PC-9 (cell line): ENCODE measurements at regions not wholly inside any gene's neighbourhood (a gene's known extent, or its start where the extent isn't known, plus 50 kb on each side); places are given as distances from the start of the nearest gene placed in this dataset.

ENCODE experiments used
- BruUV-seq: library from RNA; stranded (reverse); fragments of 400-500 nt; replicated peaks from 2 replicates; lab custom pipeline; 2021; lab: Mats Ljungman, UMichigan
- CTCF ChIA-PET: fragments of 300-600 bp; sonication (Branson Sonifier 250); formaldehyde crosslinking; loops from one replicate; lab custom pipeline; 2022; ENCODE audit warnings: antibody characterized with exemption; lab: Charles Lee
- POLR2A ChIA-PET: fragments of 300-600 bp; sonication (Branson Sonifier 250); formaldehyde crosslinking; loops from one replicate; lab custom pipeline; 2022; ENCODE audit warnings: antibody characterized with exemption; ENCODE audit not compliant: unreplicated experiment; lab: Charles Lee
- DNase-seq, 2 experiments: peaks; one replicate each; pipeline versions ENCODE4 v3.0.0 to v3.0.0-alpha.2; 2015 to 2022; ENCODE audit warnings: mixed read lengths in 1 of 2
- H2AFZ ChIP-seq: fragments of 200-600 bp; sonication (generic); 2 replicates; pipeline ENCODE4 v1.8.1; 2017; ENCODE audit warnings: antibody characterized with exemption
- H3F3A ChIP-seq: fragments of 200-600 bp; sonication (generic); 2 replicates; pipeline ENCODE4 v1.8.1; 2017; ENCODE audit warnings: antibody characterized with exemption, mild to moderate bottlenecking, low read depth; ENCODE audit not compliant: insufficient read depth
- H3K27ac ChIP-seq: fragments of 200-600 bp; sonication (generic); 2 replicates; pipeline ENCODE4 v1.6.1; 2016; ENCODE audit warnings: mixed run types
- H3K27me3 ChIP-seq: fragments of 200-600 bp; sonication (generic); 2 replicates; pipeline ENCODE4 v1.6.1; 2016; ENCODE audit warnings: low read depth, mixed run types; ENCODE audit not compliant: insufficient read depth
- H3K36me3 ChIP-seq: fragments of 200-600 bp; sonication (generic); 2 replicates; pipeline ENCODE4 v1.6.1; 2016; ENCODE audit warnings: low read depth, mixed run types
- H3K4me1 ChIP-seq: fragments of 200-600 bp; sonication (generic); replicated peaks from 2 replicates; pipeline ENCODE4 v1.6.1; 2016; ENCODE audit warnings: mixed run types; ENCODE audit not compliant: insufficient read depth
- H3K4me2 ChIP-seq: fragments of 200-600 bp; sonication (generic); 2 replicates; pipeline ENCODE4 v1.6.1; 2017; ENCODE audit warnings: mixed run types
- H3K4me3 ChIP-seq: fragments of 200-600 bp; sonication (generic); 2 replicates; pipeline ENCODE4 v1.6.1; 2016; ENCODE audit warnings: mixed run types
- H3K79me2 ChIP-seq: fragments of 200-600 bp; sonication (generic); 2 replicates; pipeline ENCODE4 v1.6.1; 2017; ENCODE audit warnings: low read depth, mixed run types
- H3K9me2 ChIP-seq: fragments of 200-600 bp; sonication (generic); 2 replicates; pipeline ENCODE4 v1.8.1; 2017; ENCODE audit warnings: mild to moderate bottlenecking; ENCODE audit not compliant: insufficient read depth
- H3K9me3 ChIP-seq: fragments of 200-600 bp; sonication (generic); 2 replicates; pipeline ENCODE4 v1.8.1; 2016; ENCODE audit warnings: low read depth; ENCODE audit not compliant: insufficient read depth
- H4K20me1 ChIP-seq: fragments of 200-600 bp; sonication (generic); 2 replicates; pipeline ENCODE4 v1.8.1; 2017; ENCODE audit not compliant: insufficient read depth
- EZH2 ChIP-seq: fragments of 200-600 bp; sonication (generic); IDR thresholded peaks from 2 replicates; pipeline ENCODE4 v1.8.0; 2017; ENCODE audit warnings: antibody characterized with exemption, low read depth
- intact Hi-C: fragments of 100-400 bp; cut with micrococcal nuclease; formaldehyde crosslinking; loops from one replicate; pipeline ENCODE4 v1.10.0; 2022; ENCODE audit not compliant: unreplicated experiment
- TF ChIP-seq, protein P1 (sequence below): fragments of 200-600 bp; sonication (generic); conservative IDR thresholded peaks from 2 replicates; pipeline ENCODE4 v1.6.1; 2017; ENCODE audit warnings: mixed run types, antibody characterized with exemption, mild to moderate bottlenecking, moderate library complexity

DNA sequence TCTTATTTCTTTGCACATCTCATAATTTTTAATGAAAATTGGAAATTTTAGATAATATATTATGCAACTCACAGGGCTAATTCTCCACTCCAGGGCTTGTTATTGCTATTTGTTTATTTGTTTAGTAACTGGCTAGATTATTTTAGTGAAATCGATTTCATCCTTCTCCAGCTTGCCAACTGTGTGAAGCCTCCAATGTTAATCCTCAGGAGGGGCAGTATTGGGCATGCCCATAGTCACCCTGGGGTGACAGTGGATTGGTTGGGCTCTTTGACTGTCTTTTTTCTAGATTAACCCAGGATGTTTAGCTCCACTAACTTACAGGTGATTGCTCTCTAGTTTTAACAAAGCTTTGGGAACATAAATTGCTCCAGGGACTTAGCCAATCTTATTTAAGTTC, 450.1 kb downstream of the BMP2 start:
- no peak overlapping the region for H2AFZ ChIP-seq
- no peaks in the 10 kb centered on the region for H3K9me3 ChIP-seq
- ChIA-PET CTCF (no interaction called here), POLR2A (no interaction called here)
- H3K79me2 ChIP-seq, result no peaks in the 10 kb centered on the region
- H3K4me2 ChIP-seq, result no peak overlapping the region
- H3K9me2 ChIP-seq, result no peaks in the 10 kb centered on the region
- no peak for DNase-seq
- no peaks in the 10 kb centered on the region for H3K27me3 ChIP-seq
- BruUV-seq, result no TSS peak
- no peaks in the 10 kb centered on the region for H3K36me3 ChIP-seq
- intact Hi-C loops, result no loop called here
- no peak overlapping the region for H3K4me3 ChIP-seq
- no peaks in the 10 kb centered on the region for H3K4me1 ChIP-seq
- H3K27ac ChIP-seq, result no peak overlapping the region
- TF ChIP-seq, protein P1, sequence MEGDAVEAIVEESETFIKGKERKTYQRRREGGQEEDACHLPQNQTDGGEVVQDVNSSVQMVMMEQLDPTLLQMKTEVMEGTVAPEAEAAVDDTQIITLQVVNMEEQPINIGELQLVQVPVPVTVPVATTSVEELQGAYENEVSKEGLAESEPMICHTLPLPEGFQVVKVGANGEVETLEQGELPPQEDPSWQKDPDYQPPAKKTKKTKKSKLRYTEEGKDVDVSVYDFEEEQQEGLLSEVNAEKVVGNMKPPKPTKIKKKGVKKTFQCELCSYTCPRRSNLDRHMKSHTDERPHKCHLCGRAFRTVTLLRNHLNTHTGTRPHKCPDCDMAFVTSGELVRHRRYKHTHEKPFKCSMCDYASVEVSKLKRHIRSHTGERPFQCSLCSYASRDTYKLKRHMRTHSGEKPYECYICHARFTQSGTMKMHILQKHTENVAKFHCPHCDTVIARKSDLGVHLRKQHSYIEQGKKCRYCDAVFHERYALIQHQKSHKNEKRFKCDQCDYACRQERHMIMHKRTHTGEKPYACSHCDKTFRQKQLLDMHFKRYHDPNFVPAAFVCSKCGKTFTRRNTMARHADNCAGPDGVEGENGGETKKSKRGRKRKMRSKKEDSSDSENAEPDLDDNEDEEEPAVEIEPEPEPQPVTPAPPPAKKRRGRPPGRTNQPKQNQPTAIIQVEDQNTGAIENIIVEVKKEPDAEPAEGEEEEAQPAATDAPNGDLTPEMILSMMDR, result no peak
- no peaks in the 10 kb centered on the region for H4K20me1 ChIP-seq
- no peaks in the 10 kb centered on the region for H3F3A ChIP-seq

- Histone ChIP-seq H3F3A (no peaks in the 10 kb centered on the region), H3K4me1 (no peaks in the 10 kb centered on the region), H3K79me2 (no peaks in the 10 kb centered on the region), H4K20me1 (0 out of 2 replicates have a peak, but pooled peaks cover 3% of the 10 kb centered on the region), H3K9me2 (no peaks in the 10 kb centered on the region), H3K9me3 (no peaks in the 10 kb centered on the region), H3K4me2 (no peak overlapping the region), H3K27me3 (no peaks in the 10 kb centered on the region), H3K4me3 (no peak overlapping the region), H3K27ac (no peak overlapping the region), H3K36me3 (no peaks in the 10 kb centered on the region), H2AFZ (no peak overlapping the region)
- no peak for DNase-seq
- POLR2A ChIA-PET, result no interaction called here
- intact Hi-C loops, result no loop called here
- no TSS peak for BruUV-seq
- no peak for TF ChIP-seq EZH2
- TF ChIP-seq, protein P1, result no peak
- CTCF ChIA-PET, result no interaction called here
Observed at GRCh38 chr20:7220755-7221154, 453.3 kb downstream of the BMP2 start.

DNA sequence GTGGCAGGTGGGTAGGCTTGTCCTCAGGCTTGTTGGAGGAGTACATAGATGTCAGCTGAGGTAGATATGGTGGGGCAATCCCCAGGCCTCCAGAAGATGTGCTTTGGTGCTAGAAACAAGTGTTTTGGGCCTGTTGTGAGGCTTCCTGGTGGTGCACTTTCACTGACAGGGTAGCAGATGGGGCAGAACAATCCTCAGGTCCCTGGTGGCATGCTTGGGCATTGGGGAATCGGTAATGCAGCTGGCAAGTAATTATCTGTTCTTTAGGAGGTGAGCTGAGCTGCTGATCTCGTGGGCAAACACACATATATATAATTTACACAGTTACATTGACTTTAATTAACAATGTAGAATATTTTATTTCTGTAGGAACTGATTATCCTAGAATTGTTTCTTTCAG, 458.7 kb downstream of the BMP2 start:
- ChIA-PET POLR2A (no interaction called here), CTCF (no interaction called here)
- H3K9me2 ChIP-seq, result no peaks in the 10 kb centered on the region
- DNase-seq, result no peak
- no peaks in the 10 kb centered on the region for H3K36me3 ChIP-seq
- H3K27me3 ChIP-seq, result no peaks in the 10 kb centered on the region
- H3K4me3 ChIP-seq, result no peak overlapping the region
- H3K79me2 ChIP-seq, result no peaks in the 10 kb centered on the region
- H3K9me3 ChIP-seq, result no peaks in the 10 kb centered on the region; the same call in 1 of the 2 replicates
- H2AFZ ChIP-seq, result no peak overlapping the region
- 0 out of 2 replicates have a peak, but pooled peaks cover 3% of the 10 kb centered on the region for H4K20me1 ChIP-seq
- H3K4me2 ChIP-seq, result no peak overlapping the region
- H3F3A ChIP-seq, result no peaks in the 10 kb centered on the region
- intact Hi-C loops, result no loop called here
- no peak overlapping the region for H3K27ac ChIP-seq
- H3K4me1 ChIP-seq, result no peaks in the 10 kb centered on the region
- BruUV-seq, result no TSS peak
- TF ChIP-seq, protein P1, result no peak
- no peak for TF ChIP-seq EZH2
